Occipital lobe (tissue), 1 donor: ENCODE measurements at regions not wholly inside any gene's neighbourhood (a gene's known extent, or its start where the extent isn't known, plus 50 kb on each side); places are given as distances from the start of the nearest gene placed in this dataset.

Source experiments
- DNase-seq: peaks from one replicate; lab custom pipeline; 2025; lab: John Stamatoyannopoulos, UW

DNA sequence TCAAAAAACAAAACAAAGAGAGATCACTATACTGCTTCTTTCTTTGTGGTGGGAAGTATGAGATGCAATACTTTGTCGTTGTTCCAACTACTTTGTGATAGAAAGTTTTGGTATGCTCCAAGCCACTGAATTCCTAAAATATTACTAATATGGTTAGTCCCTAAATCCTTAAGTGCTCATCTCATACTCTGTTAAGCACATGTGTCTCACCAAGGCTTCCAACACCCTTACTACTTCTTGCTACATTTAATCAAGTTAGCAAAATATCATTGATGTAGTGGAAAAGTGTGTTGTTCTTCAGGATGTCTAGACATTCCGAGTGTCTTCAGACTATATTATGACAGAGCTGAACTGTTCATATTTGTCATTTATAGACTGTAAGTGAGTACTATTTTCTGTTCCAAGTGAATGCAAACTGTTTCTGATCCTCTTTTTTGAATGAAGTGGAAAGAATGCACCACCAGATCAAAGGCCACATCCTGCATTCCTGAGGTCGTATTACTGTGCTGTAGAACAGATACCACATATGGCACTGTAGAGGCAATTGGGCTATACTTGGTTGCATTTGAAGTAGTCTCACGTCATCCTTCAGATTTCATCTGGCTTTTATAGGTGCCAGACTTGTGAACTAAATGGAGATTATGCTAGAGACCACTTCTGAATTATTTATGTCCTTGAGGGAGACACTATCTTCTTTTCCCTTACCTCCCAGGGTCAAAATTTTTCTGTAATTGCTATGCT lies 298.4 kb upstream of the ZNF521 start:
- DNase-seq: no peak

DNA sequence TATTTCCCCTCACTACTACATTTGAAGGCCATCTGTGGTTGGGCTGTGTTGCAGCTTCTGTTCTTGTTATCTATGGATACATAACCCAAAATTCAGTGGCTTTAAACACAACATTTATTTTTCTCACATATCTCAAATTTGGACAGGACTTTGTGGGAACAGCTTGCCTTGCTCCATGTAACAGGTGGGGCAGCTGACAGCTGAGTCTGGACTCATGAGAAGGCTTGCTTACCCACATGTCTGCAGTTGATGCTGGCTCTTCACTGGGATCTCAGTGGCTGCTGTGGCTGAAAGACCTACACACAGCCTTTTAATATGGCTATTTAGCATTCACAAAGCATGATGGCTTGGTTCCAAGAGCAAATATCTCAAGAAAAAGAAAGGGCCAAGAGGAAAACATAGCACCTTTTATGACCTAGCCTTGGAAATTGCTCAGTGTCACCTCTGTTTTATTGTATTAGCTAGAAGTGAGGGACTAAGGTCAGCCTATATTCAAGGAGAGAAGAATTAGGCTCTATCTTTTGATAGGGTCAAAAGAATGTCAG lies 296.8 kb upstream of the ZNF521 start:
- DNase-seq: no peak

- DNase-seq: no peak
Observed at GRCh38 chr18:25647404-25647803, 295.4 kb upstream of the ZNF521 start.

- no peak for DNase-seq
Observed at GRCh38 chr18:25646971-25647370, 295.0 kb upstream of the ZNF521 start.

DNA sequence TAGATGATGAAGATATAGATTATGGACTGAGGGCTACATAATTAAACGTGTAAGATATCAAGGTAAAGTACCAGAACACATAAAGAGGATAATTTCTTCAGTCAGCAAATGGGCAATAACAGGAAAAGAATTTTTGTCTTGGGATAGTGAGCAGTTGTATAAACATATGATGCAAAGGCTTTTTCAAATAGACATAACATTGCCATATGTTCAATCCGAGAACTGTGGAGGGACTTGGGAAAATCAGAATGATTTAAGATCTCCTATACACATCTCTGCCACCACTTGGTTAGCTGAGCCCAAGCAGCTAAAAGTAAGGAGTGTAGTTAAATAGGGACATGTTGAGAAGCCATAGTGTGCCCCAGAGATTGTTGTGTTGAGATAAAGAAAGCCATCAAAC lies 287.6 kb upstream of the ZNF521 start:
- no peak for DNase-seq

GRCh38 chr18:25633563-25633962 lies 281.6 kb upstream of the ZNF521 start:
- DNase-seq: no peak

DNA sequence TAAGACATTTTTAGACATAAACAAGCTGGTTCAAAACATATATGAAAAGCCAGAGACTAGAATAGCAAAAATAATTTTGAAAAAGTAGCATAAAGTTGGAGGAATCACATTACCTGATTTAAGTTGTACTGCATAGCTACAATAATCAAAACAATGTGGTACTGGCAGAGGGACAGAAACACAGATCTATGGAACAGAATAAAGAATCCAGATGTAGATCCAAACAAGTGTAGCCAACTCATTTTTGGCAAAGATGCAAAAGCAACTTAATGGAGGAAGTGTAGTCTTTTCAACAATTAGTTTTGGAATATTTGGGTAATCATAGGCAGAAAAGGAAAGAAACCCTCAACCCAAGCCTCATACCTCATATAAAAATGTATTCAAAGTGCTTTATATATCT lies 278.7 kb upstream of the ZNF521 start:
- DNase-seq: no peak

DNA sequence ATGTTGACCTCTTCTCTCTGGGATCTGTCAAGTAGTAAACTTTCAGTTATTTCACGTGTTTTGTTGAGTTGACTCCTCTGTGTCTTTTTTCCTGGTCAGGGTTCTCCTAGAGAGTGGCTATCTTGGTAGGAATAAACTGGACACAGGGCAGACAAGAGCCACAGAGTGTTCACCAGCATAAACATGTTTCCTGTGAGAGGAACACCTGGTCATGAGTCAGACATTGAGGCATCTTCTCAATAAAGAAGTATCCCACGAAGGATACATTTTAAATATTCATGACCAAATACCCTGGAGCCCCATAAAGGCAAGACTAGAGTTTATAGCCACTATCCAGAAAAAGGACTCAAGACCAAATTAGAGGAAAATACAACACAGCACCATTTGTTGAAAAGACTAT lies 269.7 kb upstream of the ZNF521 start:
- no peak for DNase-seq

- DNase-seq: no peak
Observed at GRCh38 chr18:25621144-25621543, 269.2 kb upstream of the ZNF521 start.

- no peak for DNase-seq
Observed at GRCh38 chr18:25614168-25614567, 262.2 kb upstream of the ZNF521 start.

- no peak for DNase-seq
Observed at GRCh38 chr18:25612466-25612865, 260.5 kb upstream of the ZNF521 start.

DNA sequence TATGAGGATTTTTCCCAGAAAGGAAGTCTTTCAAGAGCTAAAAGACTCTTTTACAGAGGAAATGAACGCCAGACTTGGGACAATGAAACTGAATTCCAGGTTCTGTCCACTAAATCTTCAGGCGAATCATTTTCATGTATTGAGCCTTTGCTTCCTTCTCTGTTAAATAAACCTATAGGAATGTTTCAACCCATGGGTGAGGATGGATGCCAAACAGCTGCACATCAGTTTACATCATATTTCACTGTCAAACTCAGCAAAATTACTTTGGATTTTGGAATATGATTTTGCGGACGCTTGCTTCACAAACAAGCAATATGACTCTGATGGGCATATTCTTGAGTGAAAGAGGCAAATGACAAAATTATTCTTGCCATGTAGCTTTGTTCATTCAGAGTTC lies 256.1 kb upstream of the ZNF521 start:
- DNase-seq: no peak

GRCh38 chr18:25604894-25605597 lies 253.1 kb upstream of the ZNF521 start:
- no peak for DNase-seq

GRCh38 chr18:25604196-25604893 lies 252.4 kb upstream of the ZNF521 start:
- no peak for DNase-seq

DNA sequence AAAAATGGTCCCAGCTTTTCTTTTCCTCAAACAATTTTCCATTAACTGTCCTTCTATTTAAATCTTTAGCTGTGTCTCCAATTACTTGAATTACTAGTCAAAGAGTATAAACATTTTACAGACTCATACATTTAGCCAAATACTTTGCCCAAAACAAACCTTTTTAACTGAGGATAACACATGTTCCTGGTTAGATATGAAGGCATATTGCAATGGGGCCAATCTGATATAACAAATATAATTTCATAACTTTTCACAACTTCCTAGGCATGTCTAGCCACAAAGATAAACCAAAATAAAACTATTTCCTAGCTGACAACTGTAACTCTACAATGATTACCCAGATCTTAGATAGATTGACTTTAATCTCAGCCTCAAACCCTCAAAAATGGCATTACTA lies 247.5 kb upstream of the ZNF521 start:
- DNase-seq: no peak

DNA sequence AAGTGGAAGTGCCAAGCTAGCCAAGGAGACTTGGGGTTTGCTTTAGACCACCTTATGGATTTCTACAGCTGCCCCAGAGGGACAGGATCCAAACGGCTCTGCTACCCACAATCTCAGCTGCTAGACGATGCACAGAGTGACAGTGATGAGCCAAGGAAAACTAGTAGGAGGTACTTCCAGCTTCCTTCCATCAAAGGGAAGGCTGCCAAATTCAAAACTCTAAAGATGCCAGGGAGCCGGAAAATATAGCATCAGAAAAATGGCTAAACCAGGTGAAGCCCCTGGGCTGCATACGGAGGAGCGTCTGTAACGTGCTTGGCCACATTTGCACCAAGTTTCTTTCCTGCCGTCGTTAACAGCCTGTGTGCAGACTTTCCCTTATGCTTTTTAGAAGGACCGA lies 245.5 kb upstream of the ZNF521 start:
- no peak for DNase-seq

DNA sequence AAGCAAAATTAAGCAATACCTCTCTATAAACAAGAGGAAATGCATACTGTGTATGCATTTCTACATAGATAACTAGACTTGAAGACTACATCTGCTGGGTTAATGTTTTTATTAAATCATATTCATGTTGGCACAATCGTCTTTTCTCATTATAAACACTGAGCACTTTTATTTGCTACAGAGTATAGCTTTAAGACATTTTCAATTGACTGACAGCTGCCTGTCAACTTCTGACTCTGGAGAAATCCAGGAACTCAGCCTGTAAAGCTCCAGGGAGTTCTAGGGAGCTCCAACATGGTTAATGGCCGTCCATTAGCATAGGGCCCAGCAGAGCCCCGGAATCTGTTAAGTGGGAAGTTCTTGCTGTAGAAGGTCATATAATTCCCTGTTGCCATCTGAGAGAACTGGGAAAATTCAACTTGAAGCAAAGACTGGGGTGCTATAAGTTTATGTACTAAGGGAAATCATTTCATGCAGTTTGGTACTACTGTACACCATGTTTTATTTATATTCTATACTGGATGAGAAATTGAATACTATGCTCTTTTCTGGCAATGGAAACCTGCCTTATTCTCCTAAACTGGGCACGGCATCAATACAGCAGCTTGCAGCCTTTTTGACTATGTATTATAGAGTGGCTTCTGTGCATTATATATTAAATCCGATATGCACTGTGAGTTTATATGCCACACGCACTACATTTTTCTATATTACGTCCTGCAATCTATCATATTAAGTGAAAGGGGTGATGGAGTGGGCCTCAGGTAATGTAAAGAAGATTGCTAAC lies 243.5 kb upstream of the ZNF521 start:
- DNase-seq: no peak

- no peak for DNase-seq
Observed at GRCh38 chr18:25594351-25594750, 242.4 kb upstream of the ZNF521 start.

DNA sequence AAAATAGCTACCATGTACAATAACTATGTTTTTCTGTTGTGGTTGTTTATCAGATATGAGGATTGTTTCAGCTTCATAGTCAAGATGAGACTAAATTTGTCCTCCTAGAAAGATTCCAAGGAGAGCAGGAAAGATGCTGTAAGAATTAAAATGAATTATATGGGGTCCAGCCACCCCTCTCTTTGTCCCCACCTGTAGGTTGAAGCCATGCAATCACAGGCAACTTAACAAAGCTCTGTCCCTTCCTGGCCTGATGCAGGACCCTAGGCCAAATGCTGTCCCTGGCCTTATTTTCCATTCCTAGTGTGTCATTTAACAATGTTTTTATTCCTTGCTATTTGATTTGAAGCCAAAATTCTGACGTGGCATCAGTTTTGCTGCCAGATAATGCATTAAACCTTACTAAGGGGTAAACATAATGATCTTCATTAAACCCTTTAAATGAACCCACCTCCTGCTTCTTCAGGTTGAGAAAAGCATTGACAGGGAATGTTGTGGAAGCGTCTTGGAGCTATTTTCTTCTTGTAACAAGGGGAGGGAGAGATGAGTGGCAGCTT lies 240.9 kb upstream of the ZNF521 start:
- no peak for DNase-seq

DNA sequence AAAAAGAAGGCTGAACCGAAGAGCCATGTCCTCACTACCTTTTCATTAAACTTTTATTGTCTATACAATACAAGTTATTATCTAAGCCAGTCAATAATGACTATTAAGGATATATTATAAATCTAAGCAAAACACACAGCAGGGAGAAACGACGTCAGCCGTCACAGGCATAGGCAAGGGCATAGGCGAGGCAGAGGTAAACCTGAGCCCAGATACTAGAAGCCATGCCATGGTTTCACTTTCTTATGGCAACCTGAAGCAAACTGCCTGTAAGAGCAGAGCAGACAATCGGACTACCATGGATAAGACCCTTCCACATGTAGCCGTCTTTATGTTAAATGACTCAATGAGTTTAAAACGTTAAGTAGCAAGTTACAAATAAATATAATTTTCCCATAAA lies 238.5 kb upstream of the ZNF521 start:
- DNase-seq: no peak

DNA sequence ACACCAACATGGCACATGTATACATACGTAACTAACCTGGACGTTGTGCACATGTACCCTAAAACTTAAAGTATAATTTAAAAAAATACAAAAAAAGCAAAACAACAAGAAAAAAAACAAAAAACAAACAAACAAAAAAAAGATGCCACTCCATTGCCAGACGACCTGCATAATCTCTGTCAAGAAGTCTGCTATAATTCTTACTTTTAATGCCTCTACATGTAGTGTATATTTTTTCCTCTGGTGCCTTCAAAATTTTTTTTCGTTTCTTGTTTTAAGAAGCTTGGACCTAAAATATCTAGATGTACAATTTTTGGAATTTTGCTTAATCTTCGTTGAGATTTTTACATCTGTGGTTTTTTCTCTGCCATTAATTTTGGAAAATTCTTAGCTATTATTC lies 235.6 kb upstream of the ZNF521 start:
- no peak for DNase-seq
